Mucosa of rectum (tissue), 2 donors: ENCODE measurements at regions not wholly inside any gene's neighbourhood (a gene's known extent, or its start where the extent isn't known, plus 50 kb on each side); places are given as distances from the start of the nearest gene placed in this dataset.

Source experiments
- H3K27ac ChIP-seq, 2 donors: one replicate each; pipeline ENCODE4 v1.7.0; 2013; ENCODE audit warnings: inconsistent platforms in 2 of 2, low read depth in 2 of 2, low read length in 2 of 2
- H3K27me3 ChIP-seq, 2 donors: one replicate each; pipeline ENCODE4 v1.7.0; 2013; ENCODE audit warnings: low read length in 2 of 2; ENCODE audit not compliant: control insufficient read depth in 2 of 2, insufficient read depth in 2 of 2
- H3K36me3 ChIP-seq, 2 donors: one replicate each; pipeline ENCODE4 v1.7.0; 2013; ENCODE audit warnings: low read length in 2 of 2; ENCODE audit not compliant: control insufficient read depth in 2 of 2, insufficient read depth in 2 of 2
- H3K4me1 ChIP-seq, 2 donors: one replicate each; pipeline ENCODE4 v1.7.0; 2013; ENCODE audit warnings: low read length in 2 of 2, mild to moderate bottlenecking in 1 of 2; ENCODE audit not compliant: control insufficient read depth in 2 of 2, insufficient read depth in 2 of 2
- H3K4me3 ChIP-seq, 2 donors: one replicate each; pipeline ENCODE4 v1.7.0; 2013; ENCODE audit warnings: low read length in 2 of 2
- H3K9ac ChIP-seq, 2 donors: one replicate each; pipeline ENCODE4 v1.7.0; 2013; ENCODE audit warnings: low read length in 2 of 2, low read depth in 1 of 2, mild to moderate bottlenecking in 1 of 2
- H3K9me3 ChIP-seq, 2 donors: one replicate each; pipeline ENCODE4 v1.7.0; 2013; ENCODE audit warnings: low read length in 2 of 2; ENCODE audit not compliant: control insufficient read depth in 2 of 2
- donor health status: healthy.
- donor health status: Normal muscosa, but diverticular disease.

DNA sequence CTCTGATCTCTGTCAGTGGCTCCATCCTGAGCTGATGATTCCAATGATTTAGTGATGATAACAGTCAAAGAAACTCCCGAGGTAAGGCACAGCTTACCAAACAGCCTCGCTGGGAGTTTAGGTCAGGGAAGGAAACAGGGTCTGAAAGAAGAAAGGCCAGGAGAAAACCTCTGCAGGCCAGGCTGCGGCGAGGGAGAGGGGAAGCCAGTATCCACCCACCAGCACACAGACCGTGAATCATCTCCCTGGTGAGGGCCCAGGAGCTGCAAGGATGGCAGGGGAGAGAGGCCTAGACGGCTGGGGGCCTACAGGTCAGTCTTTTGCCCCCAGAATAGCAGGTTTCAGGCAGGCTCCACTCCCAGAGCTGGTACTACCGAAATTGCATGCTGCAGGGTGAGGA lies 590.5 kb downstream of the CCDC171 start:
- no peak overlapping the region for H3K9ac ChIP-seq
- H3K27me3 ChIP-seq, result no peaks in the 10 kb centered on the region
- no peaks in the 10 kb centered on the region for H3K9me3 ChIP-seq
- no peak overlapping the region for H3K4me3 ChIP-seq
- no peaks in the 10 kb centered on the region for H3K36me3 ChIP-seq
- H3K4me1 ChIP-seq, result no peaks in the 10 kb centered on the region
- H3K27ac ChIP-seq, result no peak overlapping the region

DNA sequence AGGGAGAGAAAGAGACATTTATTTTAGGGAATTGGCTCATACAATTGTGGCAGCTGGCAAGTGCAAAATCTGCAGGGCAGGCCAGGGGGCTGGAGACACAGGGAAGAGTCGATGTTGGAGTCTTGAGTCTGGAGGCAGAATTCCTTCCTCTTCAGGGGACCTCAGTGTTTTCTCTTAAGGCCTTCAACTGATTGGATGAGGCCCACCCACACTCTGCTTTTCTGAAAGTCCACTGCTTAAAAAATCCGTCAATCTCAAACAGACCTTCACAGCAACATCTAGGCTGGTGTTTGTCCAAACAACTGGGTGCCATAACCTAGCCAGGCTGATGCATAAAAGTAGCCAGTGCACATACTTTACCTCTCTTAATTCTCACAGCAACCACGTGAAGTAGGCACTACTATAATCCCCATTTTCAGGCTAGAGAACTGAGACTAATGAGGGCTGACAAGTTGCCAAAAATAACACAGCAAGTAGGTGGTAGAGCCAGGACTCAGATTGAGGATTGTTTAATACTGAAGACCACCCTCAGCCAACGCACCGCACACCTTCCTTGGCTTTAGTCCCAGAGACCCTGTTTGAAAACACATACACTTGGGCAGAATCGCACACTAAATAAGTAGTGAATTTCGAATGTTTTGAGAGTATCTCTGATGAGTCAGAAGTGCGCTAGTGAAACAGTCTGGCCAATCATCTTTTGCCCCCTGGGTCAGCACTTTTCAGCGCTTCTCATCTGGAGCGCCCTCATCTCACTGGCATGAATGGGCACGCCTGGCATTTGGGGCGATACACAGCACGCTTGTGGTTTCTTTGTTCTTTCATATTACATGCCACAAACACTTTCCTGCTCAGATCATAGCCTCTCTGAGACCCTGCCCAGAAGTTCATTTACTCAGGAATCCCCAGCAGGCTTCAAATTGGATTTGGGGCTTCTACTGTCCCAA lies 591.4 kb downstream of the CCDC171 start:
- Histone ChIP-seq H3K36me3 (no peaks in the 10 kb centered on the region), H3K9me3 (no peaks in the 10 kb centered on the region), H3K27me3 (no peaks in the 10 kb centered on the region), H3K4me3 (no peak overlapping the region), H3K4me1 (no peaks in the 10 kb centered on the region), H3K27ac (no peak overlapping the region), H3K9ac (no peak overlapping the region)

DNA sequence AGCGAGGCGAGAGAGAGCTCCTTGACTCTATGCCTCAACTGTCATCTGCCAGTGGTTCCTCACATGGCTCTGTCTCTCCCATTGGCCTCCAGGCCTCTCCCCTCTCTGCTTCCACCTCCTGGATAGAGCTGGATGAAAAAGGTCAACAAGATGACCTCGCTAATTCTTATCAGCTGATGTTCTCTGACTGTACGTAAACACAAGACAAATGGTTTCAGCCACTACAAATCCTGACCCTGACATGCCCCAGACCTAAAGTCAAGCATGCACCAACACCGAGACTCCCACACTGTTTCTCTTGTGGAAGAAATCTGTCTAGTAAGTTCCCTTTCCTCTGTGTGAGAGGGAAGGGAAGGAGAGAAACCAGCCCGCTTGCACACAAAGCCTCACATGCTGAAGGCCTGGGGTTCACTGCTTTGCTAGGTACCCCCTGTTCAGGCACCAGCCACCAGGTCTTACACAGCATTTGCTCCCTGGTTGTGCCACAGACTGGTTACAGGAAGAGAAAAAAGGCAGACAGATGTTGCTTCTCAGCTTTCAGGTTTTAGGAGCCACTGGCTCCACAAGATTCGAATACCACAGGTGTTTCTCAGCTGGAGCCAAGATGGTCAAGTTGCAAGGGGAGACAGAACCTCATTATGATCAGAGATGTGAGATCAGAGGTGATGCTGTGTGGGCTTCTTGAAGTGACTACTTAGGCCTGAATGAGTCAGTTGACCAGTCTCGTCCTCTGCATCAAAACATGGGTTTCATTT lies 592.5 kb downstream of the CCDC171 start:
- H3K27ac ChIP-seq, result no peak overlapping the region
- no peak overlapping the region for H3K4me3 ChIP-seq
- H3K9me3 ChIP-seq, result no peaks in the 10 kb centered on the region
- H3K36me3 ChIP-seq, result no peaks in the 10 kb centered on the region
- H3K4me1 ChIP-seq, result no peaks in the 10 kb centered on the region
- H3K9ac ChIP-seq, result no peak overlapping the region
- no peaks in the 10 kb centered on the region for H3K27me3 ChIP-seq

DNA sequence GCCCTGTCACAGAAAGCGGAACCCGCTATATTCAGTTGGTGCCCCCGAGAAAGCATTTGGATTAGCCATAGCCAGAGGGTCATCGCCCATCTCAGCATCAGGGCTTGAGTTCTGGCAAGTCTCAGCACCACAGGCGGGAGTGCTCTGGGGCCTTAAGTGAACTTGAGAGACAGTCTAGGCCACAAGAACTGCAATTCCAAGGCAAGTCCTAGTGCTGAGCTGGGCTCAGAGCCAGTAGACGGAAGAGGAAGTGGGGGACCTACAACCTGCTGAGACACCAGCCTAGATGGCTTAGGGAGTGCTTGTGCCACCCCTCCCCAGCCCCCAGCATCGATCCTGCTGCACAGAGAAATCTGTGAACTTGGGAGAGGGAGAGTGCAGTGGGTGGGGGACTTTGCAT lies 594.9 kb downstream of the CCDC171 start:
- Histone ChIP-seq H3K27ac (no peak overlapping the region), H3K9me3 (no peaks in the 10 kb centered on the region), H3K4me3 (no peak overlapping the region), H3K9ac (no peak overlapping the region), H3K36me3 (no peaks in the 10 kb centered on the region), H3K27me3 (no peaks in the 10 kb centered on the region), H3K4me1 (no peaks in the 10 kb centered on the region)

DNA sequence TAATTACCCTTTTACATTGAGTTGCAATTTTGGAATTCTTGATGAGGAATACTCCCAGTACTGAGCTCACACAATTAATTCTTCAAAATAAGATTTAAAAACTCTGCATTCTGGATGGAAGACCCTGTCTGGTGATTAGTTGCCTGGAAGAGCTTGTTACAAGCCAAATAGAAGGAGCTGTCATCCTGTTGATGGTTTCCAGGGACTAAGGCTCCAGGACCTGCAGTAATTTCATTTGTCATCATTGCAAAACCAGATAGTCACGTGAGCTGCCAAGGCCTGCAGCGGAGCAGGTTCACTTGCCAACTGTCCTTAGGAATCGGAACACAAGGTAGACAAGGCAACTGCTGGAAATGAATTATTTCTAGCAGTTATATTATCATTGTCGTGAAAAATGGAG lies 597.7 kb downstream of the CCDC171 start:
- Histone ChIP-seq H3K27me3 (no peaks in the 10 kb centered on the region), H3K9ac (no peak overlapping the region), H3K27ac (no peak overlapping the region), H3K9me3 (no peaks in the 10 kb centered on the region), H3K36me3 (no peaks in the 10 kb centered on the region), H3K4me3 (no peak overlapping the region), H3K4me1 (peaks cover 0 to 5% of the 10 kb centered on the region in 2 donors)

DNA sequence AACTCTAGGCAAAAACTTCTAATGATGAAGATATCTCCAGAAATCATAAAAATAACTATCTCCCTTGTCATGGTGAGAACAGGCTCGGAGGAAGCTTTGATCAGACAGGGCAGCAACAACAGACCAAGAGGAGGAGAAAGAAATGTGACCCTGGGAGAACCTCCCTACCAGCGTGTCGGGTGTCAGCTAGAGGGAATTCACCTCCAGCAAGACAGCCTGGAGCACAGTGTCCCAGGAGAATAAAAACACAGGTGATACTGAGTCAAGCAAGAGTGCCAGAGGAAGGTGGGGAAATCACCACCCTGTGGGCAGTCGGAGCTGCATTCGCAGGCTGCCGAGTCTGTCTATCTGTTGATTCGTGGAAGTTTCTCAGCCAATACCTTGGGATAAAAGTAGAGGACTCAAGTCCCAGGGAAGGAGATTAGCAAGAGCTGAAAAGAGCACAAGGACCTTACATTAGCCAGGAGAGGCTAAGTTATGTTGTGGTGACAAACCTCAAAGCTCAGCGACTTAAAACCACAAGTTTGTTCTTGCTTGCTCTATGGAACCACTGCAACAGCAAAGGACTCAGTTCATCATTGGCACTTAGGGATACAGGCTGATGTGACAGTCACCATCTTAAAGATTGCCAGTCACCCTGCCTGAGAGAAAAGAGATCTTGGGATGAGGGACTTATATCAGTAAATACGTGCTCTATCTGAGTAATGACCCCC lies 598.3 kb downstream of the CCDC171 start:
- peaks cover 0 to 5% of the 10 kb centered on the region in 2 donors for H3K4me1 ChIP-seq
- no peak overlapping the region for H3K4me3 ChIP-seq
- H3K27me3 ChIP-seq, result no peaks in the 10 kb centered on the region
- no peaks in the 10 kb centered on the region for H3K36me3 ChIP-seq
- no peak overlapping the region for H3K9ac ChIP-seq
- no peak overlapping the region for H3K27ac ChIP-seq
- H3K9me3 ChIP-seq, result no peaks in the 10 kb centered on the region

DNA sequence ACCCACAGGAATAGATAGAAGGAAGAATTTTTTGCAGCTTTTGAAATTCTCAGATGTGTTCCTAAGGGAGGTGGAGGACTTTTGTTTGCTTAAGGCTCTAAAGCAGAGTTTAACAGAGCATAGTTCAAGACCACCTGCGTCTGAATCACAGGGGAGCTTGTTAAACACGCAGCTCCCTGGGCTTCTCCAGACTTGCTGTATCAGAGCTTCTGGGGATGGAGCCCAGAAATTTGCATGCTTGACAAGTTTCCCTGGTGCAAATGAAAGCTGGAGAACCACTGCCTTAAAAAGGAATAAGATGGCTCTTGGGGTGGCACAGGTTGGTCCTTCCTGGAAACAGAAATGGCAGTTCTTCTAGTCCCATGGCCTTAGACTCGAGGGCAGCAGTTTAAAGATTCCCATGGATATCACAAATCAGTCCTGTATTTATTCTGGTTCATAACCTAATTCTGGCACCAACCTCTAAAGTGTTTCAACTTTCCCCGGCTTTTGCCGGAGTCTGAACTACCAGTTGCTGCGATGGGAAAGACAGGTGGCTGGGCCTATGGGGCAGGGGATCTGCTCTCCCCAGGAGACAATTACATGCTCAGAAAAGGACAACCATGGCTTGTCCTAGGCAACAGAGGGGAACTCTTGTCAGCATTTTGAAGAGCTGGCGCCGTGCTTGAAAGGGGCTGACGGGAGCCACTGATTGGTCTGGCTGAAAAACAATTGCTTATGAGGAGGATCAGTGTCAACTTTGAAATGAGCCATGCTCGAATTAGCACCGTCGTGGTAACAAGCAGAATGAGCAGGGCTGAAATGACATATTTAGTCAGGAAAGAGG lies 599.6 kb downstream of the CCDC171 start:
- Histone ChIP-seq H3K4me3 (no peak overlapping the region), H3K4me1 (peaks cover 0 to 5% of the 10 kb centered on the region in 2 donors), H3K27ac (no peak overlapping the region), H3K9ac (no peak overlapping the region), H3K27me3 (no peaks in the 10 kb centered on the region), H3K36me3 (no peaks in the 10 kb centered on the region), H3K9me3 (no peaks in the 10 kb centered on the region)

DNA sequence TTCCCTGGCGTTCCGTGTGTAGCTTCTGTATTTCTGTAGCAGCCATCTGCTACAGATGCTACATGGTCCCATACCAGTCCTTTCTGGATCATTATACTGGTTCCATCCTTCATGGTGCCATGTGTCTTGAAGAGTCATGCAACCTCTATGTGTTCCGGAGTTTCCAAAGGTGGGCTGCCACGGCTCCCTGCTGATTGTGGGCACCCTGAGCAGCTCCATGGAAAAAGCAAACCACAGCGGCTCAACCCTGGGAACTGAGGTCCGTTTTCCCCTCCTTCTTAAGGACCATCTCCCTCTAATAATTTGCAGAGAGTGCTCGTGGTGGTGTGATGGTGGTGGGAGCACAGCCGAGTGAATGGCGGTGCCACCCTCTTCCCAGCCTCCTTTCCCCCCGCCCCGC lies 600.4 kb downstream of the CCDC171 start:
- no peak overlapping the region for H3K27ac ChIP-seq
- no peak overlapping the region for H3K9ac ChIP-seq

DNA sequence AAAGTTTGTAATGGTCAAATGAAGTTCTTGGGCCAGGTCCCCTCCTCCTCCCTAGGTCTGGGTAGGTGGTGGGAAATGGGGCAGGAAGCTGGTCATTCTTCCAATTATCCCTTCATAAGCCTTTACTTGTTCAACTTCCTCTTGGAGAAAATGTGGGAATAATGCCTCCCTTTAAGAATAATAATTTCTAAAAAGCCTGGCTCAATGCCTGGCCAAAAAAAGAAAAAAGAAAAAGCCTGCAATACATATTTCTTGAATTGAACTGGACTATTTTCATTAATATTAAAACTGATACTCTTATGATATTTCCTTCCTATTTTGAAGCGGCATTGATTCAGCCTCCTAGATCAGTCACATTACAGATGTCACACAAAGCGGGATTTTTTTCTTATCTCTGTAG lies 600.9 kb downstream of the CCDC171 start:
- Histone ChIP-seq H3K4me3 (no peak overlapping the region), H3K9ac (no peak overlapping the region), H3K27me3 (no peaks in the 10 kb centered on the region), H3K27ac (no peak overlapping the region), H3K4me1 (peaks cover 0 to 5% of the 10 kb centered on the region in 2 donors), H3K9me3 (no peaks in the 10 kb centered on the region), H3K36me3 (no peaks in the 10 kb centered on the region)

More for the DNA sequence above, 600.4 kb downstream of the CCDC171 start:
- H3K4me3 ChIP-seq, result no peak overlapping the region
- H3K4me1 ChIP-seq, result peaks cover 0 to 5% of the 10 kb centered on the region in 2 donors
- H3K27me3 ChIP-seq, result no peaks in the 10 kb centered on the region
- no peaks in the 10 kb centered on the region for H3K36me3 ChIP-seq
- no peaks in the 10 kb centered on the region for H3K9me3 ChIP-seq
